Suppressor macrophage treated with lipopolysaccharide for 4 hours (primary cell): ENCODE measurements at regions not wholly inside any gene's neighbourhood (a gene's known extent, or its start where the extent isn't known, plus 50 kb on each side); places are given as distances from the start of the nearest gene placed in this dataset.
"Not testable (repeated sequence)": the region's sequence is repeated elsewhere in the genome, so short reads cannot be mapped to it uniquely, and the experiment has no call there.

Source experiments
- DNase-seq: peaks from one replicate; pipeline ENCODE4 v3.0.0-alpha.2; 2020

DNA sequence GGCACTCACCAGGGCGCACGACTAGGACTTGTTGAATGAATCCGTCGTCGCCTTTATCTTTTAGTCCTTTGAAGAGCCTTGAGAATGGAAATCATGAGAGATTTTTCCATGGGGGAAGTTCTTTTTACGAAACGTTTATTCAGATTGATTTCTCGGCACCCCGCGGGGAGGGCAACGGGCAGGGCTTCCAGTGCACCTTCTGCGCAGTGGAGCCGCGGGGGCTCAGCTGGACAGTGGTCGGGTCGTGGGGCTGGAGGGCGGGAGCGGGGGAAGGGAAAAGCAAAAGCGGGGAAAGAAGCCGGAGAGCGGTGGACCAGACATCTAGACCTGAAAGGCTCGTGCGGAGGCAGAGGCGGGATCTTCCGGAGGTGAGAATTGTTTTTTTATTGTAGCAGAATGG is 50.6 kb upstream of the NBPF20 start:
- not testable (repeated sequence) for DNase-seq

DNA sequence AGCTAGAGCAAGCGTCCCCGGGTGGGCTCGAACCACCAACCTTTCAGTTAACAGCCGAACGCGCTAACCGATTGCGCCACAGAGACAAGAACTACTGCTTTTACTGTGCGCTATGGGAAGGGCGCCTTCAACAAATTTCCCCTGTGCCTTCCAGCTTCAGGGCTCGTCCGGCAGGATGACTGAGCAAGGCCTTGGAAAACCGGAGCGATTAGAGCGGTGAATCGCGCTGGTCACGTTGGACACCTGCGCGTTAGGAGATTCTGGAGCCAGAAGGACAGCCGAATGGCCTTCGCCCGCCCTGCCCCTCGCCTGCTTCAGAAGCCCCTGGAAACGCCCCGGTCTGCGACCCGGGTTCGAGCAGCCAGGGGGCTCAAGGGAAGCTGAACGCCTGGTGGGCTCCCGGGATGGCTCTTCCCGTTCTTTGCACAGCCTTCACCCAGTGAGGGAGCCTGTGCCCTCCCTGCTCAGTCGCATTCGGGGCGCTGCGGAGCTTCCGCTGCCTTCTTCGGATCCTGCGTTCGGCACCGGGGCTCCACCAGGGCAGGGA is 50.0 kb upstream of the NBPF20 start:
- peak; percentile 7 for DNase-seq
